Tibial nerve (tissue), 4 donors: ENCODE measurements at regions not wholly inside any gene's neighbourhood (a gene's known extent, or its start where the extent isn't known, plus 50 kb on each side); places are given as distances from the start of the nearest gene placed in this dataset.

ENCODE experiments used
- EP300 ChIP-seq, 2 donors: sonication (generic); formaldehyde crosslinking; IDR thresholded peaks; one replicate each; pipeline ENCODE4 v1.6.1; 2017; ENCODE audit warnings: antibody characterized with exemption in 2 of 2, mild to moderate bottlenecking in 1 of 2
- POLR2A ChIP-seq, 2 donors: fragments of 450-650 bp; IDR thresholded peaks; one replicate each; pipeline ENCODE4 v1.6.1; 2017; ENCODE audit warnings: antibody characterized with exemption in 2 of 2, mild to moderate bottlenecking in 2 of 2, moderate library complexity in 2 of 2
- TF ChIP-seq, protein P1 (sequence below), 5 experiments: fragments of 200-600 bp in 3 of 5; fragments of 450-650 bp in 2 of 5; sonication (generic) in 3 of 5; IDR thresholded peaks; one replicate each; pipeline ENCODE4 v1.5.1; 2016 to 2019; ENCODE audit warnings: antibody characterized with exemption in 5 of 5, mild to moderate bottlenecking in 3 of 5, moderate library complexity in 2 of 5

DNA sequence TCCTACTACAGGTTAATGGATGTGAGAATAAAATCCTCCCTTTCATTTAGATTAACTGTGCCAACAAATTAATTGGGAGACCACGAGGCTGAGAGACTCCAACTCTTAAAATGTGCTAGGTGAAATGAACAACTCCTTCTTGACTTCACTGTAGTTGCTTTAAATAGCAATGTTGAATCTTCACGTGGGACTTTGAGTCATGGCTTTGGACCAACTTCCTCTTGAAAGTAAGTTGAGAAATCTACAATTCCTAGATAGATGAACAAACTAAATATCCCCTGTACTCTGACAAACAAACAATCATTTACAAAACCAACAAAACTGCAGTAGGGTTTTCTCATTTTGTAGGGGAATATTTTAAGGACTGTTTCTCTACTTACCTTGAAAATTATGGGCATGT is 291.9 kb upstream of the SPRED2 start:
- TF ChIP-seq EP300 (IDR thresholded peaks at IDR 0.05) (no peak), POLR2A (IDR thresholded peaks at IDR 0.05) (no peak)
- TF ChIP-seq, protein P1, sequence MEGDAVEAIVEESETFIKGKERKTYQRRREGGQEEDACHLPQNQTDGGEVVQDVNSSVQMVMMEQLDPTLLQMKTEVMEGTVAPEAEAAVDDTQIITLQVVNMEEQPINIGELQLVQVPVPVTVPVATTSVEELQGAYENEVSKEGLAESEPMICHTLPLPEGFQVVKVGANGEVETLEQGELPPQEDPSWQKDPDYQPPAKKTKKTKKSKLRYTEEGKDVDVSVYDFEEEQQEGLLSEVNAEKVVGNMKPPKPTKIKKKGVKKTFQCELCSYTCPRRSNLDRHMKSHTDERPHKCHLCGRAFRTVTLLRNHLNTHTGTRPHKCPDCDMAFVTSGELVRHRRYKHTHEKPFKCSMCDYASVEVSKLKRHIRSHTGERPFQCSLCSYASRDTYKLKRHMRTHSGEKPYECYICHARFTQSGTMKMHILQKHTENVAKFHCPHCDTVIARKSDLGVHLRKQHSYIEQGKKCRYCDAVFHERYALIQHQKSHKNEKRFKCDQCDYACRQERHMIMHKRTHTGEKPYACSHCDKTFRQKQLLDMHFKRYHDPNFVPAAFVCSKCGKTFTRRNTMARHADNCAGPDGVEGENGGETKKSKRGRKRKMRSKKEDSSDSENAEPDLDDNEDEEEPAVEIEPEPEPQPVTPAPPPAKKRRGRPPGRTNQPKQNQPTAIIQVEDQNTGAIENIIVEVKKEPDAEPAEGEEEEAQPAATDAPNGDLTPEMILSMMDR (IDR thresholded peaks at IDR 0.05) = no peak
